SU-DHL-6 (cell line): ENCODE measurements at regions not wholly inside any gene's neighbourhood (a gene's known extent, or its start where the extent isn't known, plus 50 kb on each side); places are given as distances from the start of the nearest gene placed in this dataset.

Source experiments
- EZH2phosphoT487 ChIP-seq: fragments of 200-600 bp; sonication (generic), shearing (Covaris generic); conservative IDR thresholded peaks from 2 replicates; pipeline ENCODE4 v1.6.1; 2018; ENCODE audit warnings: mild to moderate bottlenecking, antibody characterized with exemption, low read length, moderate library complexity, mixed read lengths
- TF ChIP-seq, protein P1 (sequence below): fragments of 200-600 bp; sonication (generic); IDR thresholded peaks from one replicate; pipeline ENCODE4 v1.5.1; 2017; ENCODE audit warnings: antibody characterized with exemption, mild to moderate bottlenecking, low read length, moderate library complexity; ENCODE audit not compliant: insufficient read depth, poor library complexity, severe bottlenecking

DNA sequence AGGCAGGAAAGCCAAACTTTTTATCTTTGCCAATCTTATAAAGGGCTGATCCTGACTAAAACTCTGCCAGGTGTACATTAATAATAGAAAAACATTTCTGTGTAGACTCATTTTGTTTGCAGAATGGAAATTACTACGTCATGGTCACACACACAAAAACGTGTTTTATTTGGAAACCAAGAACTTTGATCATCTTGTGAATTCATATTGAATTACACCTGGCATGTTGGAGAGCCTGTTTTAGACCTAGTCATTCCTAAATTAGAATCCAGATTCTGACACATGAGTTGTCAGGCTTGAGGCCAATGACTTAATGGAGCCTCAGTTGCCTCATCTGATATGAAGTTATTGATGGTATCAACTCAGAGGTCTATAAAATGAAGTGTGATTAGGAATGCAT lies 235.6 kb upstream of the TENM4 start:
- TF ChIP-seq, protein P1, sequence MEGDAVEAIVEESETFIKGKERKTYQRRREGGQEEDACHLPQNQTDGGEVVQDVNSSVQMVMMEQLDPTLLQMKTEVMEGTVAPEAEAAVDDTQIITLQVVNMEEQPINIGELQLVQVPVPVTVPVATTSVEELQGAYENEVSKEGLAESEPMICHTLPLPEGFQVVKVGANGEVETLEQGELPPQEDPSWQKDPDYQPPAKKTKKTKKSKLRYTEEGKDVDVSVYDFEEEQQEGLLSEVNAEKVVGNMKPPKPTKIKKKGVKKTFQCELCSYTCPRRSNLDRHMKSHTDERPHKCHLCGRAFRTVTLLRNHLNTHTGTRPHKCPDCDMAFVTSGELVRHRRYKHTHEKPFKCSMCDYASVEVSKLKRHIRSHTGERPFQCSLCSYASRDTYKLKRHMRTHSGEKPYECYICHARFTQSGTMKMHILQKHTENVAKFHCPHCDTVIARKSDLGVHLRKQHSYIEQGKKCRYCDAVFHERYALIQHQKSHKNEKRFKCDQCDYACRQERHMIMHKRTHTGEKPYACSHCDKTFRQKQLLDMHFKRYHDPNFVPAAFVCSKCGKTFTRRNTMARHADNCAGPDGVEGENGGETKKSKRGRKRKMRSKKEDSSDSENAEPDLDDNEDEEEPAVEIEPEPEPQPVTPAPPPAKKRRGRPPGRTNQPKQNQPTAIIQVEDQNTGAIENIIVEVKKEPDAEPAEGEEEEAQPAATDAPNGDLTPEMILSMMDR: no peak
- no peak for TF ChIP-seq EZH2phosphoT487
